ENCODE measurements at regions not wholly inside any gene's neighbourhood (a gene's known extent, or its start where the extent isn't known, plus 50 kb on each side); places are given as distances from the start of the nearest gene placed in this dataset.

DNA sequence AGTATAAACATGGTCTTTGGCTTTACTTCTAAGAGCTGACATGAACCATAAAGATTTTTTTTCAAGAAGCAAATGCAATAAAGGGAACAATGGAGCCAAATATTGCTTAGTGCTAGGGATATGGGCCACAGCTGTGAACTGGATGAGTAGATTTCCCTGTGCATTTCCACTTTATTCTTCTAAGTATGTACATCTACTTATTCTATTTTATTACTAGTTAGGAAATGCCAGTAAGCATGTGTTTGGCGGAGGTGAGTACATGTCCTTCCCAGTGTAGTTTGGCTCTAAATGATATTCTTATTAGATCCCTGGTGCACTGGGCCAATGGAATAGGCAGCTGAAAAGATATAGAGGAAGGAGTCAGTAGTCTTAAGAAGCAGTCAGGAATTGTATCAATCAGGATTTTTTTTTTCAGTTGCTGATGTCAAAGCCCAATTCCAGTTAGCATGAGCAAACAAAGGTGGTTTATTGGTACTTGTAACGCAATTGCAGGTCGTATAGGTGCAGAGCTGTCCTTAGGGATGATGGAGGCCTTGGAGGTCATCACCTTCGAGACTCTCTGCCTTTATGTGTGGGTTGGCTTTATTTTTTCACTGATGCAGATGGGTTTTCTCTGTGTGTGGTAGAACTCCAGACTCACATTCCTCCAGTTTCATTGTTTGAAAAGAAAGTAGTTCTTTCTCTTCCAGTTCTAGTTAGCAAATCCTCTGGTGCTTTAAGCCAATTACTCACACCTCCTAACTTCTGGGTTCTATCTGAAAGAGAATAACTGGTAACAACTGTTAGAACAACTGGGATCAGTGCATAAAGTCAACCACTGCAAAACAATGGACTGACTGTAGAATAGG, 139.0 kb upstream of the LRIG3 start (continued):
- TF ChIP-seq SRF (IDR thresholded peaks at IDR 0.05; ENCODE audit: low read depth in 2 of 2, low read length in 2 of 2): no peak
- TF ChIP-seq, protein P1, sequence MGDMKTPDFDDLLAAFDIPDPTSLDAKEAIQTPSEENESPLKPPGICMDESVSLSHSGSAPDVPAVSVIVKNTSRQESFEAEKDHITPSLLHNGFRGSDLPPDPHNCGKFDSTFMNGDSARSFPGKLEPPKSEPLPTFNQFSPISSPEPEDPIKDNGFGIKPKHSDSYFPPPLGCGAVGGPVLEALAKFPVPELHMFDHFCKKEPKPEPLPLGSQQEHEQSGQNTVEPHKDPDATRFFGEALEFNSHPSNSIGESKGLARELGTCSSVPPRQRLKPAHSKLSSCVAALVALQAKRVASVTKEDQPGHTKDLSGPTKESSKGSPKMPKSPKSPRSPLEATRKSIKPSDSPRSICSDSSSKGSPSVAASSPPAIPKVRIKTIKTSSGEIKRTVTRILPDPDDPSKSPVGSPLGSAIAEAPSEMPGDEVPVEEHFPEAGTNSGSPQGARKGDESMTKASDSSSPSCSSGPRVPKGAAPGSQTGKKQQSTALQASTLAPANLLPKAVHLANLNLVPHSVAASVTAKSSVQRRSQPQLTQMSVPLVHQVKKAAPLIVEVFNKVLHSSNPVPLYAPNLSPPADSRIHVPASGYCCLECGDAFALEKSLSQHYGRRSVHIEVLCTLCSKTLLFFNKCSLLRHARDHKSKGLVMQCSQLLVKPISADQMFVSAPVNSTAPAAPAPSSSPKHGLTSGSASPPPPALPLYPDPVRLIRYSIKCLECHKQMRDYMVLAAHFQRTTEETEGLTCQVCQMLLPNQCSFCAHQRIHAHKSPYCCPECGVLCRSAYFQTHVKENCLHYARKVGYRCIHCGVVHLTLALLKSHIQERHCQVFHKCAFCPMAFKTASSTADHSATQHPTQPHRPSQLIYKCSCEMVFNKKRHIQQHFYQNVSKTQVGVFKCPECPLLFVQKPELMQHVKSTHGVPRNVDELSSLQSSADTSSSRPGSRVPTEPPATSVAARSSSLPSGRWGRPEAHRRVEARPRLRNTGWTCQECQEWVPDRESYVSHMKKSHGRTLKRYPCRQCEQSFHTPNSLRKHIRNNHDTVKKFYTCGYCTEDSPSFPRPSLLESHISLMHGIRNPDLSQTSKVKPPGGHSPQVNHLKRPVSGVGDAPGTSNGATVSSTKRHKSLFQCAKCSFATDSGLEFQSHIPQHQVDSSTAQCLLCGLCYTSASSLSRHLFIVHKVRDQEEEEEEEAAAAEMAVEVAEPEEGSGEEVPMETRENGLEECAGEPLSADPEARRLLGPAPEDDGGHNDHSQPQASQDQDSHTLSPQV (IDR thresholded peaks at IDR 0.05): no peak
- TF ChIP-seq NR2C1 (IDR thresholded peaks at IDR 0.05): no peak
- no peak for TF ChIP-seq RBBP5 (conservative IDR thresholded peaks at IDR 0.05)
- TF ChIP-seq YY1 (IDR thresholded peaks at IDR 0.05; ENCODE audit: low read depth, low read length): no peak

DNA sequence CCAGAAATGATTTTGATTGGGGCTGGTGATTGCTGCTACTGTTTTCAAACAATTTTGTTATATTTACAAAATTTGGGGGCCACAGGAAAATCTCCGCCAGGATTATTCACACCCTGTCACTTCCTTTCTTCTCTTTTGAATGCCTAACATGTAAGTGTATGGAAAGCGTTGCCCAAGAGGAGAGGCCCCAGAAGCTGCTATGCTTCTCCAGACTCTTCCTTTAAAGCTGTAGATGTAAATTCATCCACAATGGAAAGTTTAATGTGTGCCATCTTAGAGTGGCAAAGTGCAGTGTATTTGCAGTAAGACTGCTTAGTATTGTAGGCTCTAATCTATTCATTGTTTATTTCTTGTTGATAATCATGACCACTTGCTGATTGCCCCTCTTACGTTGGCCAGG, 136.7 kb upstream of the LRIG3 start:
- H3K36me3 ChIP-seq (ENCODE audit: control insufficient read depth in 2 of 2, insufficient read depth in 2 of 2, low read length in 1 of 2): no peaks in the 10 kb centered on the region
- H3K27ac ChIP-seq (ENCODE audit: control insufficient read depth, insufficient read depth): no peak overlapping the region
- no peaks in the 10 kb centered on the region for H3K9me3 ChIP-seq (replicated peaks; ENCODE audit: control insufficient read depth, insufficient read depth, low read length)
- ATAC-seq (no peak), DNase-seq (ENCODE audit: low read depth, low spot score) (no peak), FAIRE-seq (no peak)
- H4K20me1 ChIP-seq (ENCODE audit: control insufficient read depth, insufficient read depth): no peaks in the 10 kb centered on the region
- ChIA-PET RAD21 (ENCODE audit: unreplicated experiment) (no interaction called here), CTCF (no interaction called here), POLR2A (no interaction called here), SMC1A (ENCODE audit: uncharacterized antibody, unreplicated experiment) (no interaction called here)
- H3K27me3 ChIP-seq (replicated peaks in 1 of 2; ENCODE audit: control insufficient read depth in 2 of 2, insufficient read depth in 2 of 2, low read length in 1 of 2): no peaks in the 10 kb centered on the region; a peak in 1 of 4 replicates
- no TSS peak for BruUV-seq (replicated peaks)
- H2AFZ ChIP-seq (ENCODE audit: control insufficient read depth, low read depth, low read length): no peak overlapping the region
- no peaks in the 10 kb centered on the region for H3K4me1 ChIP-seq (ENCODE audit: control insufficient read depth, insufficient read depth, low read length)
- TF ChIP-seq STAT3 (IDR thresholded peaks at IDR 0.05; ENCODE audit: low read depth, low read length) (no peak), NKRF (conservative IDR thresholded peaks at IDR 0.05) (no peak), RUNX3 (IDR thresholded peaks at IDR 0.05; ENCODE audit: low read length) (no peak), PML (IDR thresholded peaks at IDR 0.05; ENCODE audit: low read length) (no peak)
- no peak overlapping the region for H3K4me2 ChIP-seq (ENCODE audit: control insufficient read depth, insufficient read depth)
- intact Hi-C loops (cut with micrococcal nuclease; ENCODE audit: unreplicated experiment): no loop called here
- H3K9ac ChIP-seq (ENCODE audit: control insufficient read depth, insufficient read depth, low read length): no peak overlapping the region
- H3K4me3 ChIP-seq: no peak overlapping the region
- H3K79me2 ChIP-seq (ENCODE audit: control insufficient read depth, insufficient read depth, low read length): no peaks in the 10 kb centered on the region
- WGBS (ENCODE audit: insufficient coverage, insufficient replicate concordance, low lambda C conversion rate, missing lambda C conversion rate): 10% methylated on average over 3 of the region's 3 CpGs
- in situ Hi-C loops (cut with MboI): no loop called here

Measured in GM12878 (cell line).